Omental fat pad (tissue), 3 donors: ENCODE measurements at regions not wholly inside any gene's neighbourhood (a gene's known extent, or its start where the extent isn't known, plus 50 kb on each side); places are given as distances from the start of the nearest gene placed in this dataset.

Source experiments
- ATAC-seq: fragments of 150-250 bp; one replicate; pipeline ENCODE4 v1.9.1; 2016; ENCODE audit warnings: mild to moderate bottlenecking, moderate library complexity; ENCODE audit not compliant: low FRiP score
- DNase-seq: peaks from one replicate; pipeline ENCODE4 v3.0.0-alpha.2; 2019; ENCODE audit warnings: low spot score
- CTCF ChIP-seq, 3 donors: fragments of 450-650 bp; IDR thresholded peaks; one replicate each; pipeline ENCODE4 v1.5.1; 2016 to 2017; ENCODE audit warnings: antibody characterized with exemption in 3 of 3, mild to moderate bottlenecking in 3 of 3, moderate library complexity in 2 of 3

DNA sequence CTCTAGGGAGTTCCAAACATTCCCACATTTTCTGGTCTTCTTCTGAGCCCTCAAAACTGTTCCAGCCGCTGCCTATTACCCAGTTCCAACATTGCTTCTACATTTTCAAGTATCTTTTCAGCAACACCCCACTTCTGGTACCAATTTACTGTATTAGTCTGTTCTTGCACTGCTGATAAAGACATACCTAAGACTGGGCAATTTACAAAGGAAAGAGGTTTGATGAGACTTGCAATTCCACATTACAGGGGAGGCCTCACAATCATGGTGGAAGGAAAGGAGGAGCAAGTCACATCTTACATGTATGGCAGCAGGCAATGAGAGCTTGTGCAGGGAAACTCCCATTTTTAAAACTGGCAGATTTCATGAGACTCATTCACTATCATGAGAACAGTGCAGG is 629.1 kb upstream of the NR2F2 start:
- ATAC-seq (no peak), DNase-seq (no peak)
- no peak for TF ChIP-seq CTCF (IDR thresholded peaks at IDR 0.05)

DNA sequence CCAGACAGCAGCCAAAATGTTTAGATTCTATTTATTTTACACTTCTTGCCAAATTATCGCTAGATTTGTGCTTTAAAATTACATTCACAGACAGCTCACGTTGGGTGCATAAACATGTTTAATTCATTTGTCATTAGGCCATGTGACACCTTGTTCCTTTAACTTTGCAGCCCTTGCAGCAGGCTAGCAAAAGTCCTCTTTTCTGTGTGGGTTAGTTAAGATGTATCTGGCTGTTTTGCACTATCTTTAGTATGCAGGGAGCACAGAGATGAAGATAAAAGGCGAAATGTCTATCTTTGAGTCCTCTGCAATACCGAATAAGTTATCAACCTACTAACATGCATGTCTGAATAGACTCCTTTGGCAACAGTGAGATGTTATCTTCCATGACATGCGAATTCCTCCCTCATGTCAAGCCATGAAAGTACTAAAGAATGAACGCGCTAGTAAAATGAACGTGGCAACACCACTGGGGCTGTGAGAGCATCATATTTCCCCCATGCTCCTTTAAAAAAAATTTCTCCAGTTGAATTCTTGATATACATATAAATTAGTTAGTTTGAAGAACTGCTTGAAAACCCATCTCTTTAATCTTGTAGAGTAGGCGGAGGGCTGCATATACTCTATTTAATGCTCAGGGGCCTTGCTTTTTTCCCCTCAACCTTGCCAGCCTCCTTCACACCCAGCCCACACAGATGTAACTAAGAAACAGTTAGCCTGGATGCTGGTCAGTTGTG is 620.4 kb upstream of the NR2F2 start:
- ATAC-seq (no peak), DNase-seq (no peak)
- TF ChIP-seq CTCF (IDR thresholded peaks at IDR 0.05) = no peak

DNA sequence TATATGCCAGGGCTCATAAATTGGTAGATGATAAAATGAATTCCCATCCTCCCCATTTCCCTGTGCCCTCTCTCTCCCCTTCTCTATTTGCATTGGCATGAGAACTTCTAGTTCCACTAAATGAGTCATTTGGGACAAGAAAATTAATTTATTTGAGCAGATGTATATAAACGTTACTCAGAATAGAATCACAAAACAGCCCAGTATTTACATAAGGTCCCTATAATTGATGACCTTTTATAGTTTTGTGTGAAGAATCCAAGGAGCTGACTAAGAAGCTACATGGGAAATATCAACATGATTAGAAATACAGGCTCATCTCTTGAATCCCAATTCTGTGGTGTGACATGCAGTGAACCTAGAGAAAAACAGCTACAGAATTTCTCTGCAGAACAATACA is 617.7 kb upstream of the NR2F2 start:
- no peak for TF ChIP-seq CTCF (IDR thresholded peaks at IDR 0.05)
- no peak for DNase-seq
- ATAC-seq = no peak

- ATAC-seq = no peak
- TF ChIP-seq CTCF (IDR thresholded peaks at IDR 0.05) = no peak
- DNase-seq = no peak
Measured at GRCh38 chr15:95713324-95713723, 617.2 kb upstream of the NR2F2 start.

- no peak for TF ChIP-seq CTCF (IDR thresholded peaks at IDR 0.05)
- ATAC-seq (no peak), DNase-seq (no peak)
Measured at GRCh38 chr15:95715116-95715903, 615.2 kb upstream of the NR2F2 start.

DNA sequence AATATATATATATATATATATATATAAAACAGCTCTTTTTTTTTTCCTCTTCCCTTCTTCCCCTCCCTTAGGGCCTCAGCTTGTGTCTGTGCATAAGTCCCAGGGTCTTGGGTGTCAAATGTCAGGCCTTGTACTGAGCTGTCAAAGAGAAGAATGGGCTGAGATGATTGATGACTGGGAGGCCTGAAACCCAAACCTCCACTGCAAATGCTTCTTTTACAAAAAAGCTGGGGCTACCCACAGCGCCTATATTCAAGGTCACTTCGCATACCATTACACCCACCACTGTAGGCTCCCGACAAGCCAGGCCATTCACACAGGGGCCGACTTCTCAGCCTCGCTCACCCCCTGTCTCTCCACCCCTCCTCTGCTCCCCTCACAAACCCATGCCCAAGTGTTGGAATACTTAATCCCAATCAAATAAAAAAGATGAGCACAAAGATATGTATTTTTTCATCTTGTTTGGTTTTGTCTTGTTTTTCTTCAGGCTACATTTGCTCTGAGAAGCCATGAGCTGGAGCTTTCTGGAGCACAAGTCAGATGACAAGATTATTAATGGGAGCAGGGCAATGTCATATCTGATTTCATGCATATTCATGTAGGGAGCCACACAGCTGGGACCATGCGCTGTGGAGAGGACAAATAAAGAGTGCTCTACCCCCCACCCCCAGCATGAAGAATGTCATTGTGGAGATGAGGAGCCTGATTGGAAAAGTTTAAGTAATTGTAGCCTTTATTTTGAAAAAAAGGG is 614.4 kb upstream of the NR2F2 start:
- no peak for ATAC-seq

More for the DNA sequence above, 614.4 kb upstream of the NR2F2 start:
- no peak for DNase-seq
- TF ChIP-seq CTCF (IDR thresholded peaks at IDR 0.05) = no peak
